ENCODE measurements at regions not wholly inside any gene's neighbourhood (a gene's known extent, or its start where the extent isn't known, plus 50 kb on each side); places are given as distances from the start of the nearest gene placed in this dataset.

- TF ChIP-seq USF1 (IDR thresholded peaks at IDR 0.05; ENCODE audit: borderline replicate concordance, low read depth) (no peak), MXI1 (IDR thresholded peaks at IDR 0.05; ENCODE audit: low read depth, low read length) (no peak)
Observed at GRCh38 chr15:95629503-95630168, 700.9 kb upstream of the NR2F2 start (continued).

GRCh38 chr15:95630683-95631082, 699.8 kb upstream of the NR2F2 start:
- 15% methylated on average over 1 of the region's 1 CpG for WGBS (ENCODE audit: low lambda C conversion rate)
- DNase-seq = no peak

GRCh38 chr15:95635666-95636065, 694.8 kb upstream of the NR2F2 start:
- H2AFZ ChIP-seq (ENCODE audit: low read depth) = no peak overlapping the region
- no peak for DNase-seq
- no peaks in the 10 kb centered on the region for H3K27me3 ChIP-seq (ENCODE audit: insufficient read depth)
- H3K4me1 ChIP-seq (ENCODE audit: control insufficient read depth in 1 of 2, insufficient read depth in 2 of 2, low read depth in 1 of 2, low read length in 1 of 2) = no peaks in the 10 kb centered on the region
- no peaks in the 10 kb centered on the region for H4K20me1 ChIP-seq (ENCODE audit: insufficient read depth)
- ChIA-PET POLR2A (no interaction called here), CTCF (no interaction called here)
- H3K9me3 ChIP-seq = no peaks in the 10 kb centered on the region
- H3K79me2 ChIP-seq (ENCODE audit: insufficient read depth) = no peaks in the 10 kb centered on the region
- WGBS (ENCODE audit: low lambda C conversion rate) = 12% methylated on average over 2 of the region's 2 CpGs
- H3K4me3 ChIP-seq (ENCODE audit: low read depth in 2 of 2, low read length in 1 of 2) = no peak overlapping the region
- no peak overlapping the region for H3K9ac ChIP-seq
- no peaks in the 10 kb centered on the region for H3F3A ChIP-seq (replicated peaks; ENCODE audit: insufficient read depth)
- no peaks in the 10 kb centered on the region for H3K36me3 ChIP-seq (replicated peaks in 1 of 2; ENCODE audit: control insufficient read depth in 1 of 2, insufficient read depth in 2 of 2, low read length in 1 of 2)
- no peaks in the 10 kb centered on the region for H3K9me2 ChIP-seq
- H3K4me2 ChIP-seq = no peak overlapping the region
- H3K27ac ChIP-seq (ENCODE audit: low read depth in 2 of 2, low read length in 1 of 2) = no peak overlapping the region
- no peak for TF ChIP-seq TCF12 (IDR thresholded peaks at IDR 0.05)
- no peak for TF ChIP-seq NRF1 (IDR thresholded peaks at IDR 0.05; ENCODE audit: low read depth, low read length)
- TF ChIP-seq FOXJ3 (CRISPR knock-in tag; IDR thresholded peaks at IDR 0.05) = no peak
- no peak for TF ChIP-seq MXI1 (IDR thresholded peaks at IDR 0.05; ENCODE audit: low read depth, low read length)
- TF ChIP-seq REST (IDR thresholded peaks at IDR 0.05; ENCODE audit: low read depth, low read length) = no peak
- no peak for TF ChIP-seq JUND (IDR thresholded peaks at IDR 0.05)
- no peak for TF ChIP-seq MEF2A (IDR thresholded peaks at IDR 0.05; ENCODE audit: borderline replicate concordance, low read depth)
- TF ChIP-seq GATA2 (CRISPR knock-in tag; IDR thresholded peaks at IDR 0.05) = no peak
- TF ChIP-seq TEAD4 (IDR thresholded peaks at IDR 0.05; ENCODE audit: borderline replicate concordance, insufficient read depth) = no peak
- no peak for TF ChIP-seq RFX5 (IDR thresholded peaks at IDR 0.05; ENCODE audit: low read length)
- TF ChIP-seq PBX3 (IDR thresholded peaks at IDR 0.05) = no peak
- TF ChIP-seq FOSL2 (IDR thresholded peaks at IDR 0.05; ENCODE audit: borderline replicate concordance, low read depth) = no peak
- no peak for TF ChIP-seq SMC3 (IDR thresholded peaks at IDR 0.05; ENCODE audit: low read depth, low read length)
- TF ChIP-seq MAX (IDR thresholded peaks at IDR 0.05; ENCODE audit: low read depth) = no peak
- no peak for TF ChIP-seq ELF1 (IDR thresholded peaks at IDR 0.05)

More at GRCh38 chr15:95630683-95631082, 699.8 kb upstream of the NR2F2 start:
- ChIA-PET CTCF (no interaction called here), POLR2A (no interaction called here)
- Histone ChIP-seq H3K4me3 (ENCODE audit: low read depth in 2 of 2, low read length in 1 of 2) (no peak overlapping the region), H3K79me2 (ENCODE audit: insufficient read depth) (no peaks in the 10 kb centered on the region), H3K9me2 (no peaks in the 10 kb centered on the region), H3K4me2 (no peak overlapping the region), H3K4me1 (ENCODE audit: control insufficient read depth in 1 of 2, insufficient read depth in 2 of 2, low read depth in 1 of 2, low read length in 1 of 2) (no peaks in the 10 kb centered on the region), H3K9ac (no peak overlapping the region), H2AFZ (ENCODE audit: low read depth) (no peak overlapping the region), H3K27ac (ENCODE audit: low read depth in 2 of 2, low read length in 1 of 2) (no peak overlapping the region), H4K20me1 (ENCODE audit: insufficient read depth) (no peaks in the 10 kb centered on the region), H3K9me3 (no peaks in the 10 kb centered on the region), H3K27me3 (ENCODE audit: insufficient read depth) (no peaks in the 10 kb centered on the region), H3K36me3 (replicated peaks in 1 of 2; ENCODE audit: control insufficient read depth in 1 of 2, insufficient read depth in 2 of 2, low read length in 1 of 2) (no peaks in the 10 kb centered on the region), H3F3A (replicated peaks; ENCODE audit: insufficient read depth) (no peaks in the 10 kb centered on the region)
- no peak for TF ChIP-seq ZBTB33 (IDR thresholded peaks at IDR 0.05; ENCODE audit: borderline replicate concordance, low read depth)
